GM23338 (cell line): ENCODE measurements at regions not wholly inside any gene's neighbourhood (a gene's known extent, or its start where the extent isn't known, plus 50 kb on each side); places are given as distances from the start of the nearest gene placed in this dataset.

Source experiments
- CREB1 ChIP-seq: fragments of 250-450 bp; sonication (Bioruptor Pico); IDR thresholded peaks from 2 replicates; pipeline ENCODE4 v1.5.0; 2020; ENCODE audit warnings: low read depth, mild to moderate bottlenecking, moderate library complexity
- EZH2 ChIP-seq: fragments of 200-600 bp; sonication (generic); IDR thresholded peaks from one replicate; pipeline ENCODE4 v1.8.0; 2017; ENCODE audit warnings: antibody characterized with exemption, mild to moderate bottlenecking, low read depth; ENCODE audit not compliant: unreplicated experiment
- JUNB ChIP-seq: IDR thresholded peaks from one replicate; pipeline ENCODE4 v1.6.1; 2016; ENCODE audit warnings: antibody characterized with exemption; ENCODE audit not compliant: unreplicated experiment
- POLR2AphosphoS5 ChIP-seq: IDR thresholded peaks from 2 replicates; pipeline ENCODE4 v1.6.1; 2016; ENCODE audit warnings: antibody characterized with exemption, low read depth
- TF ChIP-seq, protein P1 (sequence below), 2 experiments: fragments of 200-600 bp in 1 of 2; sonication (generic) in 1 of 2; conservative IDR thresholded peaks; 2 replicates each; pipeline versions ENCODE4 v1.5.1 to v1.6.1; 2016 to 2017; ENCODE audit warnings: antibody characterized with exemption in 2 of 2, low read depth in 2 of 2, mild to moderate bottlenecking in 2 of 2, moderate library complexity in 1 of 2
- TF ChIP-seq, protein P2 (sequence below): IDR thresholded peaks from one replicate; pipeline ENCODE4 v1.6.1; 2018; ENCODE audit warnings: antibody characterized with exemption; ENCODE audit not compliant: unreplicated experiment

DNA sequence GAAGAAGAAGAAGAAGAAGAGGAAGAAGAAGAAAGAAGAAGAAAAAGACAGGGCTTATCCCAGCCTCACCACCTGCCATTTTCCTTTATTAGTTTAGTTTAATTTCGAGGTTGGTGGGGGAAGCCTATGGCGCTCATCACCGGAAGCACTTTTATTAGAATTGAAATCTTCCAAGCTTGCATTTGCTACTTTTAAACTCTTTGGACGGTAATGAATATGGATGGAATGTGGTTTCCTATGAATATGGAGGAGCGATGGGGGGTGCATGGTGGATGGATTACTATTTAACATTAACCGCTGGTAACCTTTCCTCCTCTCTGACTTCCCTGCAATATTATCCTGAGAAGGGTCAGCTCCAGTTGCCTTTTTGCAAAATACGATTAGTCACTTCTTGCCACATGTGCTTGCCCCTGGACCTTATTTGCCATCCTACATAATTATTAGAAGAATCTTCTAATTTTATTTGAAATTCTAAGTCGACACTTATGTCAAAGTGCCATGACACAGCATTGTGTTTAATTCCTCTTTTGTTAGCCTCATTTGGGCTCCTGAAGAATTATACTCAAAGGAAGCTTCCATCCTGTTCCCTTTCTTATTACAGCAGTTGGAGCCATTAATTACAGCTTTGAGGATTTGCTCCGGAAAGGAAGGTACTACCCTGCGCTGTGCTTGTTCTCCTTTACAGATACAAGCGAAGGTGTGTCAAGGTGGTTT lies 424.5 kb downstream of the VRK1 start:
- TF ChIP-seq, protein P1, sequence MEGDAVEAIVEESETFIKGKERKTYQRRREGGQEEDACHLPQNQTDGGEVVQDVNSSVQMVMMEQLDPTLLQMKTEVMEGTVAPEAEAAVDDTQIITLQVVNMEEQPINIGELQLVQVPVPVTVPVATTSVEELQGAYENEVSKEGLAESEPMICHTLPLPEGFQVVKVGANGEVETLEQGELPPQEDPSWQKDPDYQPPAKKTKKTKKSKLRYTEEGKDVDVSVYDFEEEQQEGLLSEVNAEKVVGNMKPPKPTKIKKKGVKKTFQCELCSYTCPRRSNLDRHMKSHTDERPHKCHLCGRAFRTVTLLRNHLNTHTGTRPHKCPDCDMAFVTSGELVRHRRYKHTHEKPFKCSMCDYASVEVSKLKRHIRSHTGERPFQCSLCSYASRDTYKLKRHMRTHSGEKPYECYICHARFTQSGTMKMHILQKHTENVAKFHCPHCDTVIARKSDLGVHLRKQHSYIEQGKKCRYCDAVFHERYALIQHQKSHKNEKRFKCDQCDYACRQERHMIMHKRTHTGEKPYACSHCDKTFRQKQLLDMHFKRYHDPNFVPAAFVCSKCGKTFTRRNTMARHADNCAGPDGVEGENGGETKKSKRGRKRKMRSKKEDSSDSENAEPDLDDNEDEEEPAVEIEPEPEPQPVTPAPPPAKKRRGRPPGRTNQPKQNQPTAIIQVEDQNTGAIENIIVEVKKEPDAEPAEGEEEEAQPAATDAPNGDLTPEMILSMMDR (conservative IDR thresholded peaks at IDR 0.05; ENCODE audit: low read depth in 2 of 2) = no peak
- TF ChIP-seq EZH2 (no peak), POLR2AphosphoS5 (no peak), JUNB (no peak), CREB1 (CRISPR knock-in tag) (no peak)
- TF ChIP-seq, protein P2, sequence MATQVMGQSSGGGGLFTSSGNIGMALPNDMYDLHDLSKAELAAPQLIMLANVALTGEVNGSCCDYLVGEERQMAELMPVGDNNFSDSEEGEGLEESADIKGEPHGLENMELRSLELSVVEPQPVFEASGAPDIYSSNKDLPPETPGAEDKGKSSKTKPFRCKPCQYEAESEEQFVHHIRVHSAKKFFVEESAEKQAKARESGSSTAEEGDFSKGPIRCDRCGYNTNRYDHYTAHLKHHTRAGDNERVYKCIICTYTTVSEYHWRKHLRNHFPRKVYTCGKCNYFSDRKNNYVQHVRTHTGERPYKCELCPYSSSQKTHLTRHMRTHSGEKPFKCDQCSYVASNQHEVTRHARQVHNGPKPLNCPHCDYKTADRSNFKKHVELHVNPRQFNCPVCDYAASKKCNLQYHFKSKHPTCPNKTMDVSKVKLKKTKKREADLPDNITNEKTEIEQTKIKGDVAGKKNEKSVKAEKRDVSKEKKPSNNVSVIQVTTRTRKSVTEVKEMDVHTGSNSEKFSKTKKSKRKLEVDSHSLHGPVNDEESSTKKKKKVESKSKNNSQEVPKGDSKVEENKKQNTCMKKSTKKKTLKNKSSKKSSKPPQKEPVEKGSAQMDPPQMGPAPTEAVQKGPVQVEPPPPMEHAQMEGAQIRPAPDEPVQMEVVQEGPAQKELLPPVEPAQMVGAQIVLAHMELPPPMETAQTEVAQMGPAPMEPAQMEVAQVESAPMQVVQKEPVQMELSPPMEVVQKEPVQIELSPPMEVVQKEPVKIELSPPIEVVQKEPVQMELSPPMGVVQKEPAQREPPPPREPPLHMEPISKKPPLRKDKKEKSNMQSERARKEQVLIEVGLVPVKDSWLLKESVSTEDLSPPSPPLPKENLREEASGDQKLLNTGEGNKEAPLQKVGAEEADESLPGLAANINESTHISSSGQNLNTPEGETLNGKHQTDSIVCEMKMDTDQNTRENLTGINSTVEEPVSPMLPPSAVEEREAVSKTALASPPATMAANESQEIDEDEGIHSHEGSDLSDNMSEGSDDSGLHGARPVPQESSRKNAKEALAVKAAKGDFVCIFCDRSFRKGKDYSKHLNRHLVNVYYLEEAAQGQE = no peak
